22Rv1 (cell line): ENCODE measurements at regions not wholly inside any gene's neighbourhood (a gene's known extent, or its start where the extent isn't known, plus 50 kb on each side); places are given as distances from the start of the nearest gene placed in this dataset.

Source experiments
- ZFX ChIP-seq: fragments of 450-650 bp; IDR thresholded peaks from 2 replicates; pipeline ENCODE4 v1.6.1; 2017; ENCODE audit warnings: antibody characterized with exemption, borderline replicate concordance
- TF ChIP-seq, protein P1 (sequence below): fragments of 450-650 bp; IDR thresholded peaks from 2 replicates; pipeline ENCODE4 v1.5.1; 2017; ENCODE audit warnings: mild to moderate bottlenecking

DNA sequence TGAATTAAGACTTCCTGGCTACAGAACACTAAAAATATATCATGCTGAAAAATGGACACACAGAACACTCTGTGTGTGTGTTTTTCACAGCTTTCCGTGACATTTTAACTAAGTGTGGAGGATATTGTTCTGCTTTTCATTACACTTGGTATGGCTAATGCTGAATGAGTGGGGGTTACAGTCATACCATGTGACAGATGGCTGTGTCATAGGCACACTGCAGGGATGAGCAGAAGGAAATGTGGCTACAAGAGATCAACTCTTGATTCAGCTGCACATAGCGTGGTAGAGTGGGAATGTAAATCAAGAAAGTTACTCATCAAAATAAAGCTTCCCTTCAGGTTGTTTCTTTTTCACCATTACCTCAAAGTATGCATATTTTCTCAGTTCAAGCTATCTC, 669.8 kb downstream of the IQCM start:
- no peak for TF ChIP-seq ZFX
- TF ChIP-seq, protein P1, sequence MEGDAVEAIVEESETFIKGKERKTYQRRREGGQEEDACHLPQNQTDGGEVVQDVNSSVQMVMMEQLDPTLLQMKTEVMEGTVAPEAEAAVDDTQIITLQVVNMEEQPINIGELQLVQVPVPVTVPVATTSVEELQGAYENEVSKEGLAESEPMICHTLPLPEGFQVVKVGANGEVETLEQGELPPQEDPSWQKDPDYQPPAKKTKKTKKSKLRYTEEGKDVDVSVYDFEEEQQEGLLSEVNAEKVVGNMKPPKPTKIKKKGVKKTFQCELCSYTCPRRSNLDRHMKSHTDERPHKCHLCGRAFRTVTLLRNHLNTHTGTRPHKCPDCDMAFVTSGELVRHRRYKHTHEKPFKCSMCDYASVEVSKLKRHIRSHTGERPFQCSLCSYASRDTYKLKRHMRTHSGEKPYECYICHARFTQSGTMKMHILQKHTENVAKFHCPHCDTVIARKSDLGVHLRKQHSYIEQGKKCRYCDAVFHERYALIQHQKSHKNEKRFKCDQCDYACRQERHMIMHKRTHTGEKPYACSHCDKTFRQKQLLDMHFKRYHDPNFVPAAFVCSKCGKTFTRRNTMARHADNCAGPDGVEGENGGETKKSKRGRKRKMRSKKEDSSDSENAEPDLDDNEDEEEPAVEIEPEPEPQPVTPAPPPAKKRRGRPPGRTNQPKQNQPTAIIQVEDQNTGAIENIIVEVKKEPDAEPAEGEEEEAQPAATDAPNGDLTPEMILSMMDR: no peak
